ENCODE measurements at regions not wholly inside any gene's neighbourhood (a gene's known extent, or its start where the extent isn't known, plus 50 kb on each side); places are given as distances from the start of the nearest gene placed in this dataset.

GRCh38 chr5:72645064-72645846 is 138.0 kb upstream of the ZNF366 start:
- H3K27ac Mint-ChIP-seq: no peak overlapping the region
- H3K4me3 Mint-ChIP-seq: no peak overlapping the region
- no peaks in the 10 kb centered on the region for H3K79me2 ChIP-seq (replicated peaks; ENCODE audit: insufficient read depth)
- no peak overlapping the region for H3K4me3 ChIP-seq
- no peaks in the 10 kb centered on the region for H3K4me1 ChIP-seq (ENCODE audit: insufficient read depth)
- TF ChIP-seq ZNF331 (CRISPR knock-in tag; IDR thresholded peaks at IDR 0.05; ENCODE audit: low read depth) (no peak), CTCF (conservative IDR thresholded peaks at IDR 0.05; ENCODE audit: low read depth in 2 of 2) (no peak), EZH2phosphoT487 (IDR thresholded peaks at IDR 0.05; ENCODE audit: unreplicated experiment) (no peak), CREB1 (CRISPR knock-in tag; IDR thresholded peaks at IDR 0.05; ENCODE audit: low read depth) (no peak), POLR2AphosphoS5 (IDR thresholded peaks at IDR 0.05; ENCODE audit: low read depth) (no peak), NANOG (IDR thresholded peaks at IDR 0.05; ENCODE audit: borderline replicate concordance) (no peak), ZNF114 (CRISPR knock-in tag; IDR thresholded peaks at IDR 0.05) (no peak), JUNB (IDR thresholded peaks at IDR 0.05; ENCODE audit: unreplicated experiment) (no peak), ZNF462 (CRISPR knock-in tag; IDR thresholded peaks at IDR 0.05) (no peak), ETS1 (IDR thresholded peaks at IDR 0.05) (no peak), STAT1 (IDR thresholded peaks at IDR 0.05; ENCODE audit: unreplicated experiment) (no peak), REST (IDR thresholded peaks at IDR 0.05; ENCODE audit: unreplicated experiment) (no peak), EZH2 (IDR thresholded peaks at IDR 0.05; ENCODE audit: low read depth, unreplicated experiment) (no peak)
- no peaks in the 10 kb centered on the region for H3K27me3 Mint-ChIP-seq (ENCODE audit: insufficient read depth, low read depth, poor library complexity)
- no peaks in the 10 kb centered on the region for H3K36me3 ChIP-seq (ENCODE audit: insufficient read depth)
- no peaks in the 10 kb centered on the region for H3K27me3 ChIP-seq (ENCODE audit: insufficient read depth)
- DNase-seq (ENCODE audit: low spot score): no peak
- no peaks in the 10 kb centered on the region for H3K9me3 Mint-ChIP-seq
- no peak overlapping the region for H2AFZ ChIP-seq
- peaks cover 5% of the 10 kb centered on the region for H3K4me1 Mint-ChIP-seq
- H3K4me2 ChIP-seq: no peak overlapping the region
- H3K27ac ChIP-seq (ENCODE audit: low read depth): no peak overlapping the region
- H3K36me3 Mint-ChIP-seq (ENCODE audit: low read depth): no peaks in the 10 kb centered on the region
- no peaks in the 10 kb centered on the region for H3F3A ChIP-seq (replicated peaks; ENCODE audit: low read depth)
- H4K20me1 ChIP-seq (replicated peaks; ENCODE audit: insufficient read depth): no peaks in the 10 kb centered on the region
- ATAC-seq: no peak
- H3K9me2 ChIP-seq (ENCODE audit: insufficient read depth): 0 out of 2 replicates have a peak, but pooled peaks cover 4% of the 10 kb centered on the region
